ENCODE measurements at regions not wholly inside any gene's neighbourhood (a gene's known extent, or its start where the extent isn't known, plus 50 kb on each side); places are given as distances from the start of the nearest gene placed in this dataset.

DNA sequence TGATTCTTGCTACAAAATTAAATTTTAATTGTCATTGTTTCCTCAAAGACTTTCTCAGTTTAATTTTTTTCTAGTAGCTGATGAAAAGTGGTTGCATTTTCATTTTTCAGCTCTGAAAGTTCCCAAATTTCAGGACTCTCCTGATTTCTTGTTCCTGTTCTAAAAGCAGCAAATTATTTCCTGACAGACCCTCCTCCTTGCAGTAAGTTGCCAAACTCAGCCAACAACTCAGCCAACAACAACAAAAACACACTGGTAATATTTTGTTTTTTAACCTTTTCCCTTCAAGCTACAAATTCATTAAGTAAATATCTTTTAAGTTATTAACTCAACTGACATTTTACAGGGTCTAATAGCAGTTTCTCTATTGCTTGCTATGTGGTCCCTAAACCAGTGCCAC is 487.8 kb upstream of the NUDT12 start:
- TF ChIP-seq, protein P1, sequence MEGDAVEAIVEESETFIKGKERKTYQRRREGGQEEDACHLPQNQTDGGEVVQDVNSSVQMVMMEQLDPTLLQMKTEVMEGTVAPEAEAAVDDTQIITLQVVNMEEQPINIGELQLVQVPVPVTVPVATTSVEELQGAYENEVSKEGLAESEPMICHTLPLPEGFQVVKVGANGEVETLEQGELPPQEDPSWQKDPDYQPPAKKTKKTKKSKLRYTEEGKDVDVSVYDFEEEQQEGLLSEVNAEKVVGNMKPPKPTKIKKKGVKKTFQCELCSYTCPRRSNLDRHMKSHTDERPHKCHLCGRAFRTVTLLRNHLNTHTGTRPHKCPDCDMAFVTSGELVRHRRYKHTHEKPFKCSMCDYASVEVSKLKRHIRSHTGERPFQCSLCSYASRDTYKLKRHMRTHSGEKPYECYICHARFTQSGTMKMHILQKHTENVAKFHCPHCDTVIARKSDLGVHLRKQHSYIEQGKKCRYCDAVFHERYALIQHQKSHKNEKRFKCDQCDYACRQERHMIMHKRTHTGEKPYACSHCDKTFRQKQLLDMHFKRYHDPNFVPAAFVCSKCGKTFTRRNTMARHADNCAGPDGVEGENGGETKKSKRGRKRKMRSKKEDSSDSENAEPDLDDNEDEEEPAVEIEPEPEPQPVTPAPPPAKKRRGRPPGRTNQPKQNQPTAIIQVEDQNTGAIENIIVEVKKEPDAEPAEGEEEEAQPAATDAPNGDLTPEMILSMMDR (IDR thresholded peaks at IDR 0.05): no peak
- no peak for TF ChIP-seq POLR2A (IDR thresholded peaks at IDR 0.05)

Data from right lobe of liver (tissue), 4 donors.